OCI-LY3 (cell line): ENCODE measurements at regions not wholly inside any gene's neighbourhood (a gene's known extent, or its start where the extent isn't known, plus 50 kb on each side); places are given as distances from the start of the nearest gene placed in this dataset.

Source experiments
- H2AFZ ChIP-seq: fragments of 200-600, 300-600 bp; shearing (Covaris generic); 2 replicates; pipeline ENCODE4 v1.6.0; 2014; ENCODE audit warnings: antibody characterized with exemption, low read depth, low read length
- H3K27ac ChIP-seq: fragments of 200-600, 300-600 bp; sonication (generic); 2 replicates; pipeline ENCODE4 v1.5.1; 2014; ENCODE audit warnings: mild to moderate bottlenecking, low read length, moderate library complexity, mixed read lengths
- H3K27me3 ChIP-seq: fragments of 200-600, 300-600 bp; sonication (generic); 2 replicates; pipeline ENCODE4 v1.6.1; 2014; ENCODE audit warnings: low read depth, low read length, mixed read lengths
- H3K36me3 ChIP-seq: fragments of 200-600, 300-600 bp; sonication (generic); replicated peaks from 2 replicates; pipeline ENCODE3; 2014; ENCODE audit warnings: low read depth, low read length, mixed read lengths
- H3K4me1 ChIP-seq: fragments of 300-600, 200-600 bp; sonication (generic); 2 replicates; pipeline ENCODE4 v1.6.1; 2014; ENCODE audit warnings: low read length, mixed read lengths
- H3K4me2 ChIP-seq: fragments of 200-600, 300-600 bp; sonication (generic); 2 replicates; pipeline ENCODE4 v1.6.1; 2014; ENCODE audit warnings: low read length, mixed read lengths
- H3K4me3 ChIP-seq: fragments of 300-600, 200-600 bp; sonication (generic); 2 replicates; pipeline ENCODE4 v1.5.1; 2014; ENCODE audit warnings: antibody characterized with exemption, mild to moderate bottlenecking, low read length, moderate library complexity
- H3K79me2 ChIP-seq: fragments of 300-600, 200-600 bp; shearing (Covaris generic); 2 replicates; pipeline ENCODE4 v1.6.1; 2014; ENCODE audit warnings: mild to moderate bottlenecking, low read length, mixed read lengths
- H3K9ac ChIP-seq: fragments of 300-600, 200-600 bp; shearing (Covaris generic); 2 replicates; pipeline ENCODE4 v1.6.0; 2014; ENCODE audit warnings: mild to moderate bottlenecking, low read length, moderate library complexity
- H3K9me3 ChIP-seq: fragments of 200-600, 300-600 bp; shearing (Covaris generic); 2 replicates; pipeline ENCODE4 v1.6.1; 2014; ENCODE audit warnings: low read length, mixed read lengths; ENCODE audit not compliant: insufficient read depth
- H4K20me1 ChIP-seq: fragments of 200-600, 300-600 bp; sonication (generic); 2 replicates; pipeline ENCODE4 v1.6.1; 2016; ENCODE audit warnings: low read length, mixed read lengths; ENCODE audit not compliant: insufficient read depth
- CTCF ChIP-seq: fragments of 200-600, 300-600 bp; sonication (generic); IDR thresholded peaks from 2 replicates; pipeline ENCODE4 v1.5.1; 2014; ENCODE audit warnings: antibody characterized with exemption, low read length, low read depth
- EZH2phosphoT487 ChIP-seq: fragments of 200-600 bp; shearing (Covaris generic); IDR thresholded peaks from 2 replicates; pipeline ENCODE4 v1.6.1; 2018; ENCODE audit warnings: antibody characterized with exemption, mixed run types, low read depth

DNA sequence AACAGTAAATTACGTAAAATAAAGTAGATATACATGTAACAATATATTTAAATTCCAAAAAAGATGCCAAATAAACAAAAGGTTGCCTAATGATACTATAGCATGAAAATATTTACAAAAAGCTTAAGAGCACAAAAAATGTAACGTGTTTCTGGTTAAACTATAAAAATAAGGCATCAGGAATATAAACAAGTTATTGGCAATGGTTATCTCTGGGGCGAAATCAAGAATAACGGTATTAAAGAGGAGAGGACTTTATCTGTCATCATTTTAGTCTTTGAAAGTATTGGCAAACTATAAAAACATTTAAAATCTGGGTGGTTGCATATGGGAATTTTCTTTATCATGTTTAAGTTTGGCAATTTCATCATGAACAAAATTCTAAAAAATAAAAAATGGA lies 1599.2 kb downstream of the MAT2B start:
- Histone ChIP-seq H3K4me3 (no peak overlapping the region), H2AFZ (no peak overlapping the region), H3K36me3 (no peaks in the 10 kb centered on the region), H3K79me2 (no peaks in the 10 kb centered on the region), H3K9ac (no peak overlapping the region), H3K27me3 (no peaks in the 10 kb centered on the region), H3K4me2 (no peak overlapping the region), H3K9me3 (no peaks in the 10 kb centered on the region), H3K27ac (no peak overlapping the region), H4K20me1 (no peaks in the 10 kb centered on the region), H3K4me1 (no peaks in the 10 kb centered on the region)
- TF ChIP-seq CTCF (no peak), EZH2phosphoT487 (no peak)

DNA sequence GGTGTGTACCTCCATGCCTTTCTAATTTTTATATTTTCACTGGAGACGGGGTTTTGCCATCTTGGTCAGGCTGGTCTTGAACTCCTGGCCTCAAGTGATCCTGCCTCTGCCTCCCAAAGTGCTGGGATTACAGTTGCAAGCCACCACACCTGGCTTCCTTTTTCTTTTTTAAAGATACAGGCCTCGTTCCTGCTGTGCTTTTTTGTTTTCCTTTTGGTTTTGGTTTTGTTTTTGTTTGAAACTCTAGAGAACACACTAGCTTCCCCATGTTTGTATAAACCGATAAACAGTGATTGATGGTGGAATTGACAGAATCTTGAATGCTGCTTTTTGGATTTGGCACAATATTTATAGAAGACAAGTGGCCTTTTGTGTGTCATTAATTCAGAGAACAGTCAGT lies 1603.4 kb downstream of the MAT2B start:
- Histone ChIP-seq H3K9ac (no peak overlapping the region), H4K20me1 (no peaks in the 10 kb centered on the region), H3K9me3 (no peaks in the 10 kb centered on the region), H3K36me3 (no peaks in the 10 kb centered on the region), H3K4me1 (no peaks in the 10 kb centered on the region), H3K4me2 (no peak overlapping the region), H3K79me2 (no peaks in the 10 kb centered on the region), H3K27ac (no peak overlapping the region), H3K27me3 (no peaks in the 10 kb centered on the region), H2AFZ (no peak overlapping the region), H3K4me3 (no peak overlapping the region)
- TF ChIP-seq CTCF, result no peak
- TF ChIP-seq EZH2phosphoT487, result no peak

GRCh38 chr5:165119175-165119574 lies 1613.8 kb downstream of the MAT2B start:
- Histone ChIP-seq H3K9ac (no peak overlapping the region), H4K20me1 (no peaks in the 10 kb centered on the region), H2AFZ (no peak overlapping the region), H3K27me3 (no peaks in the 10 kb centered on the region), H3K4me2 (no peak overlapping the region), H3K27ac (no peak overlapping the region), H3K79me2 (no peaks in the 10 kb centered on the region), H3K36me3 (no peaks in the 10 kb centered on the region), H3K4me3 (no peak overlapping the region), H3K9me3 (no peaks in the 10 kb centered on the region), H3K4me1 (no peaks in the 10 kb centered on the region)
- TF ChIP-seq EZH2phosphoT487 (no peak), CTCF (no peak)

DNA sequence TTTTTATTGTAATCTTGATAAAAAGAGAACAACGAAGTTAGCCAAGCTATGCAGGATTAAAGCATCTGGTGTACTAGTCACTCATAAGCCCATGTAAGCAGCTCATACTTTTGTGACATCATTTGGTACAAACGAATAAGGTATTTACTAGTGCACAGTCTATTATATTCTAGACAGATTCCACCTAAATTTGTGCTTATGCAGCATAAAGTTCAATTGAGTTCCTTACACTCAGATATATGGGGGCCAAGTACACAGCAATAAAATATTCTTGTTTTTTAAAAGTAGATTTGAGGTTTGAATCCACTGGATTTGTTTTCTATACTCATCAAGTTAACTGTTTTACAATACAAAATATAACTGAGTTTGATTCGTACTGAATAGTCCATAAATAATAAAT lies 1621.2 kb downstream of the MAT2B start:
- H3K36me3 ChIP-seq, result no peaks in the 10 kb centered on the region
- no peaks in the 10 kb centered on the region for H3K4me1 ChIP-seq
- H3K4me2 ChIP-seq, result no peak overlapping the region
- no peak overlapping the region for H3K9ac ChIP-seq
- H3K9me3 ChIP-seq, result no peaks in the 10 kb centered on the region
- TF ChIP-seq CTCF, result no peak
- no peak for TF ChIP-seq EZH2phosphoT487
- H4K20me1 ChIP-seq, result no peaks in the 10 kb centered on the region
- no peak overlapping the region for H2AFZ ChIP-seq
- no peak overlapping the region for H3K4me3 ChIP-seq
- no peaks in the 10 kb centered on the region for H3K79me2 ChIP-seq
- no peaks in the 10 kb centered on the region for H3K27me3 ChIP-seq
- H3K27ac ChIP-seq, result no peak overlapping the region
